GM19240 (cell line): ENCODE measurements at regions not wholly inside any gene's neighbourhood (a gene's known extent, or its start where the extent isn't known, plus 50 kb on each side); places are given as distances from the start of the nearest gene placed in this dataset.

Experiments
- DNase-seq: peaks from one replicate; pipeline ENCODE4 v3.0.0; 2011; ENCODE audit warnings: low spot score; ENCODE audit not compliant: insufficient read length

DNA sequence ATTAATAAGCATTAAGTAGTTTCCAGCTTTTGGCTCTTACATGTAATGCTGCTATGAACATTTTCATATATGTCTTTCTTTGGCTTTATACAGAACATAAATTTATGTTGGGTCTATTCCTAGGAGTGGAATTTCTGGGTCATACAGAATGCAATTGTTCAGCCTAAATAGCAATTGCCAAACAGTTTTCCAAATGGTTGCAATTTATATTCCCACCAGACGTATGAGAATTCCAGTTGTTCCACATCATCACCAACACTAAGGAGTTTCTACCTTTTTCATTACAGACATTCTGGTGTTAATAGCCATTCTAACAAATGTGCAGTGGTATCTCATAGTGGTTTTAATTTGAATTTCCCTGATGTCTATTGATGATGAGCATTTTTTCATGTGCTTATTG is 160.1 kb upstream of the TMC3 start:
- no peak for DNase-seq

DNA sequence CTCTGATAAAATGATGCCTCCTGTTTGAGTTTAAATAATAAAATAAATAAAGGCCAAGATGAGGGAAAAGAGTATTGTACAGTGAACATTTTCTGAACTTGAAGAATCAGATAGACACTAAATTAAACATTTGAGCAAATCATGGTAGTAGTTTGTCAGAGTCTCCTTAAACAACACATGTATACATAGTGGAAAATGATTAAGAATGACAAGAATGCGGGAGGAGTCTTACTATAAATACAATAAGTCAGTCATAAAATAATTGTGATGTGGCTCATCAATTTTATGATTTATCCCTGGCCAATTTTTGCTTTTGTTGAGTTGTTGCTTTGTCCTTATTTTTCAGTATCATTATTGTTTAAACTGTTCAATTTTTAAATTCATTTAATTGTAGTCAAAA is 158.0 kb upstream of the TMC3 start:
- DNase-seq: no peak

DNA sequence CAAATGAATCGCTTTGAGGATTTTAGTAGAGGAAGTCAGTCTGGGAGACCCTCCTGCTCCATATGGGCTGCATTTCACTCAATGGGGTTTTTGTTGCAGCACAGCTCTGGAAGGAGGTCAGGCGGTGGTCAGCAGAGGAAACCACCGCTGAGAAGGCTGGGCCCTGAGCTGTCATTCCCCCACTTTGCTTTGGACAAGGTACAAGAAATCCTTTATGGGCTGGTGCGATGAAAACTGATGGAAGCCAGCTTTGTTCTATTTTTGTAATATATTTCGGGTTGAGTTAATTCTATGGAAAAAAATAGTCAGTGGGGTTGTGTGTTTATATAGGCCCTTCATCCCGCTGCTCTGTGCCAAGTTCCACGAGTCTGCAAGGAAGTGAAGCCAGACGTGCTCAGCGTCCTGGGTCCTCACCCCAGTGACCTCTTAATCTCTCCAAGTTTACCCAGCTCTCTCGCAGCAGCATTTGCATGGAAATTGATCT is 157.1 kb upstream of the TMC3 start:
- DNase-seq: no peak

DNA sequence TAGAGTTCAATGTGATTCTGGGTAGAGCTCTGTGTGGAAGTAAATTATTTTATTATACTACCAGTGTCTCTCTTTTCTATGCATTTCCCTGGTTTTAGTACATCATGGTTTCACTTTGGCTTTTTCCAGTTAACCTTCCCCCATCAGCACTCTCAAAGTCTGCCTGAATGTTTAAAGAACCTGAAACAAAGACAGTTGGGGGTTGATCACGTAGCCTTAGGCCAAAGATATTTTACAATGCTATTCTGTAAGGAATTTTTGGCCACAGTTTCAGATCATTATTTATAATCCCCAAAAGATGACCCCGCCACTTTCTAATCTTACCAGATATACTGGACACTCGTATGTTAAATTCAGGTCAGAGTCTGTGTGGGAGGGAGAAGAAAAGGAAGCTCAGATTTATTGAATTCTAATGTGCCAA is 156.3 kb upstream of the TMC3 start:
- DNase-seq: no peak

DNA sequence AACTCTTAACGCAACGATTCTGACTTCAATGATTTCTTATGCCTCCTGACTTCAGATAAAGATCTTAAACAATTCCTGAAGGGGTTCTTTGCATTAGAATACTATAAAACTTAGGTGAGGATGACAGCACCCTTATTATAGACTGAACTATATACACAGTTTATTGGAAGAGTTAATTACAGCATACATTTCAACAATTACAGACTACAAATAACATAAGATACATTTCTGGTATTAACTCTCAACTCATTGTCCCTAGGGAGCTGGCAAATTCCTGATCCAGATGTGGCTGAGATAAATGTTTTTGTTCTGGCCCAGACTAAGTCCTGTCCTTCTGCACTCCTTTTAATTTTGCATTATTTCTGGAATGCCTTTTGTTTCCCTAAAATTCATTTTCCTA is 155.5 kb upstream of the TMC3 start:
- no peak for DNase-seq

DNA sequence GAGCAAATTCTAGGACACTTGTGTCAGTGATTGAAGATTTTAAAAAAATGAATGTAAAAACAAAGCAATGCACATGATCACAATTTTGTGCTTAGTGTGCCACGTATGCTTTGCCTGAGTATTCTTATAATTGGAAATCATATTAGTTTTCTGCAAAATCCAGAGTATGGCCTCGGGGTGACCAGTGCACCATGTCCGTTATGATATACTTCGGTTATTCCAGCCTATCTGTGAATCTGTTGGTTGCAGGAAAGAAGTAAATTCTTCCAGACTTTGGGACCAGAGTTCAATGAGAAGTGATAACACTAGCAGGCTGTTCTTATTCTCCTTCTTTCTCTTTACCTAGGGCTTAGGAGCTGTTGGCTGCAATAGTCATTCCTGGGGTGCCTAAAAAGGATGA is 152.0 kb upstream of the TMC3 start:
- DNase-seq: no peak

DNA sequence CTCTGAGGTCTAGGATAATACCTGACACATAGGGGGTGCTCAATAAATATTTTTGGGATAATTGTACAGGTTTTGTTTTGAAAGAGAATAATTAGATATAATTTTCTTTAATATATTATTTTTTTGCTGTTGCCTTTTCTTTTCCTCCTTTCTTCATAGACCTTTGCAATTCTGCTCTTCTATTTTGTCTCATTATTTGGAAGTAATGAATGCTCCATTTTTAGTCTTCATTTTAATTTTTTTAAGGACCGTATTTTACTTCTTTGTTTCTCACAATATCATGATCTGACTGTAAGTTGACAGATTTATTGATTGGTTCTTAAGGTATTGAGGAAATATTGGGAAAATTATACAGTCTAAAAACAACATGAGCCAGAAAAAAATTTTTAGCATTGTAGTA is 150.5 kb upstream of the TMC3 start:
- DNase-seq: no peak

DNA sequence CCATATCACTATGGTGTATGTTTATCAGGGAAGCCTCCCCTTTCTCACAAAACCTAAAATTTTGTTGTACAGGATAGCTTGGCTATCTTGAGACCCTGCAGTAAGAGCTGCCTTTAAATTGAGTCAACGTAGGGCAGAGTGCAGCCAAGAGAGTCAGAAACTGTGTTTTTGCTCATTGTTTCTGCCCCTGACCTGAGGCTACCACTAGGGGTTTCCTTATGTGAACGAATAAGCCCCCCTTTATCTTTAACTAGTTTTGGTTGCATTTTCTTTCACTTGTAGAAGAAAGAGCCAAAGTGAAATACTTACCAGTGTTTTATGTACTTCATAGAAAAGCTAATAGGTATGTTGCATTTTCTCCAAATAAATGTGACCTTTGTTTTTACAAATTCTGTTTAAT is 149.9 kb upstream of the TMC3 start:
- no peak for DNase-seq

DNA sequence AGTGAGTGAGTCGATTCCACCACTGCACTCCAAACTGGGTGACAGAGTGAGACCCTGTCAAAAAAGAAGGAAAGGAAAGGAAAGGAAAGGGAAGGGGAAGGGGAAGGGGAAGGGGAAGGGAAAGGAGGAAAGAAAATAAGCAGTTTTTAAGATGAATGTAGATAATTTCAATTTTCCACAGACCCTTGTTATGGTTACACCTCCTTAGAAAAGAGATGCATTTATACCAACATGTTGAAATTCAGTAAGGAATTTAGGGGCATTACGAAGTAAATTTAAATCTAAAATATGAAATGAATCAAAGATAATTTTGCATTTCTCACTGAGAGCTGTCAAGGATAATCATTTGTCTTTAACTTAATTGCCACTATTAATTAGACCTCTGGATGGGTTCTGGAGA is 146.5 kb upstream of the TMC3 start:
- no peak for DNase-seq

DNA sequence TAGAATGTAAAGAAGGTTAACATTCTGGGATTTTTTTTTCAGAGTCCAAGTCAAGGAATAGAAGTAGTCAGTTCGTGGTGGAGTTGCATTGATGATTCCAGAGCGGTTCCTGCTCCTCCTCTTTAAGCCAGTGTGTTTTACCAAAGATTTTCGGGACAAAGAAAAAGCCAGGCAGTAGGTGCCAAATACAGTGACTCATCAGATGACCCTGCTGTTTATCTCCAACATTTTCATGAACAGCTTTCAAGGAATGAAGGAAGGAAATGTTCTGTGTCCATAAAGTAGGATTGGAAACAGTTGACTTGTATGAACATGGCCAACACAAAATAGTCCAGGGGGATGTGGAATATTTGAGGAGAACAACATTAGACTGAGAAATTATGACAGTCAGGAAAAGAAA is 142.4 kb upstream of the TMC3 start:
- no peak for DNase-seq

DNA sequence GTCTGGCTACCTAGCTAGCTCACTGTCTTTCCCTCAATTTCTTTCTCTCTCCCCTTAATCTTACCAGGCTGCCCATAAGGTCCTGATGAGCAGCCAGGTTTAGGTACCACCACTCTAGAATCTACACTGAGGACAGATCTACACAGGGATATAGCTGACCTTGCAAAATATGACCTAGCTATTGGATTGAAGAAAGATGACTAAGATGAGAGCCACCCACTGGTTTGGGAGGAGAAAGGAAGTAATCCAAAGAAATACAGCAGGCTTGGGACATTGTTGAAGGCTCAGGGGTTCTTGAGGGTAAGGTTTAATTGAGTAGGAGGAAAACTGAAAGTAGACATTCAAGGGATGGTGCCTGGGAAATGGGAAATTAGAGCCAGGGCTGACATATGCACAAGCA is 142.0 kb upstream of the TMC3 start:
- no peak for DNase-seq

DNA sequence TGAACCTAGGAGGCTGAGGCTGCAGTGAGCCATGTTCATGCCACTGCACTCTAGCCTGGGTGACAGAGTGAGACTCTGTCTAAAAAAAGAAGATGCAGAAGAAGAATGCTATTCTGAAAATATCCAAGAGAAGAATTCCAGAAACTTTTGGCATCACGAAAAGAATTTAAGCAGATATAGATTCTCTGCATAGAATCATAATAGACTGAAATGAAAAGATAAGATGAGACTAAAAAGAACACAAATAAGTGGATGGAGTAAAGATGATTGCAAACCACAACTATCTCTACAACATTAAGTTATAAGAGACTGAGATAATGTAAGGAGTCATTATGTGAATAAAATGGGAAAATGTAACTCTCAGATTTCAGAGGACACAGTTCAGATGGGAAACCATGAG is 140.7 kb upstream of the TMC3 start:
- no peak for DNase-seq

DNA sequence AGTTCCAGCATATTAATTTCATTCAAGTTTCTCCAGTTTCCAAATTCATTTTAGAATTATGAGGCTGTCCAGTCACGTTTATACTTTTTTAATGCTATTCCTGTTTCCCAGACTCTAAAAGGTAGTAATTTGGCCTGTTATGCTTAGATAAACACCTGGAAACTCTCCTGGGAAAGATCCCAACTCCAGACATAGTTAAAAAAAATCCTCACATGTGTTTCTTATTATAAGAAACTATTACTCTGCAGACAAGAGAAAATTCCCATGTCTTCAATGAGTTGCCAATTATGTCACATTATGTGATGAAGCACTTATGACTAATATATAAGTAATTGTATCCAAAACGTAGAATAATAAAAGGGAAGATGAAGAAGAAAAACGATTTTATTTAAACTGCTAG is 137.1 kb upstream of the TMC3 start:
- DNase-seq: no peak

DNA sequence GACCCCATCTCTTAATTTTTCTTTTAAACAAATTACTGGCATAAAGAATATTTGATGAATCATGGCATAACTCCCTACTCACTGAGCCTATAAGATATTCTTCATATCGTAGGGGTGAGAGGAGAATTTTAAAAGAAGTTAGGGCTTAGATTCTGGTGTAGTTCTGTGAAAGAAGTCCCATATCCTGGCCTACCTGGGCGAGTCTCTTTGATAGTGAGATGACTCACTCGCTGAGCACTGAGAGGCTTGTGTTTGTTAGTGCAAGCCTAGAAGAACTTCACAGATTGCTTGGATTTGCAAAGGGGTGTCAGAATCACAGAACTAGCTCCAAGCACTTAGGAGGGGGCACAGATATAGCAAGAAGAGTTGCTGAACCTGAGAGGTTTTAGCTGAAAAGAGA is 133.8 kb upstream of the TMC3 start:
- no peak for DNase-seq

DNA sequence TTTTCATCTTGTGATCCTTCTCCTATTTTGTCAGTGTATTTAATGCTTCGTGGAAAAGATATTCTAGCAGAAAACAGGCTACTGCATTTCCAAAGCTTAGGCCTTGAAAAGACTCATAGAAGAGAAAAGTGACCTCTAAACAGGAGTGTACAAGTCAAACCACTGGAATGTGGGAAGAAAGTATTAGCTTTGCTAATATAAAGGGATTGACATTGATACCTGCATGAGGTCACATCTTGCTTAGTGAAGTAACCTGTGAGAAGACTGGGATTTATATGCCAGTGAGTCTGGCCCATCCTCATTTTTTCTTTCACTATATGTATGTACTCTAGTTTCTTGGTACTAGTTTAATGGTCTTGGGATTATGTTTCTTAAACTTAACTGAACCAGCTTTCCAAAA is 132.9 kb upstream of the TMC3 start:
- DNase-seq: no peak

DNA sequence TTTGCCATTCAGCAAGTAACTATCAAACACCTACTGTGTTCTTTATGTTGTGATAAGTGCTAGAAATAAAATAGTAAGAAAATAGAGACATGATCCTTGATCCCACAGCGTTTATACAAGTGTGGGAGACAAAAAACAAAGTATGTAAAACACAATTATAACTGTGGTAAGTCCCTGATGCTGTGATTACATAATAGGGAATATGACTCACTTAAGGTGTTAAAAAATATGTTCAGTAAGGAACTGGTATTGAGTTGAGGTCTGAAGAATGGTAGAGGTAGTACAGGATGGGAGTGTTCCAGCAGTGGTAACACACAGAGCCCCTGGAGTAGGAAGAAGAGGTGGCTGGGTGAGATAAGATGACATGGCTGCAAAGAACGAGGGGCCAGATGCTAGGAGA is 132.1 kb upstream of the TMC3 start:
- no peak for DNase-seq

DNA sequence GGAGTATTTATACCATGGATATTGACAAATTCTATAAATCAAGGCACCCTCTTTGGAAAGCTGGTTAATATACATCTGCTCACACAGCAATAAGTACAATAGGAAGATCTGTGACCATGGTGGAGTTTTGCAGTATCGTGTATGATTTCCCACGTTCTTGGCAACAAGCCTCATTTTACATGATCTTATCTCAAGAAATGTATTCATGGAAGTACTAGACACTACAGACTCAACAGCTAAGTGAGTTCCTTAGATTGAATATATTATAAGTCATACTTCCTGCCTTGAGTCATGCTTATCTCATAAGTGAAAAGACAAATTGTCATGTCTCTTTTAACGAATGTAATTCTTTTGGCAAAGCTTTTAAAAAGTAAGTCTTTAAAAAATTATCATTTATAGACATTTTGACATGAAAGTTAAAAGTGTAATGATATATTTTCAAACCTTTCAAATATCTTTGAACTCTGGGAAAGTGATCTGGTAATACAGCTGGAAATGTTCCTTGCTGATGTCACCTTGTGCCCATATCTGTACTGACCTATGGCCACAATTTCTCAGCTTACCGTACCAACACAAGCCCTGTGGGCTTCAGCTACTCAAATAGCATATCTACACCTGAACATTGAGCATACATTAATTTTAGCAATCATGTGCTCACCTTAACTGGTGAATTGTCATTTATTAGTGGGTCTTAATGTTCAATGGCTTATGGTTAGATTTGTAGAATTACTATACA is 130.3 kb upstream of the TMC3 start:
- no peak for DNase-seq

DNA sequence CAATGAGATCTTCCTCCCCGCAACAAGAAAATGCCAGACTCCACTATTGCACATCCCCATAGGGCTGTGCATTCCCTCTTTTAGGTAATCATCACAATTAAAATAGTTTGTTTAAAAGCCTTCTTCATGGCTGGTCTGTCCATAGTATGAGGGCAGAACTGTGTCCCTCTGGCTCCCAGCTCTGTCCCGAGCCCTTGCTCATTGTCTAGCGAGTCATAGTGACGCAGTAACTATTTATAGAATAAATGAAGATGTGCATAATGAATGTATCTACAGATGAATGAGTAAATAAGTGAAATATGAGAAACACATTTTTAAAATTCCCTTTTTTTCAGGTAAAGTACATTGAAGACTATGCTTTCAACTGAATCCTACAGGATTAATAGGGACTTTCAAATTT is 128.4 kb upstream of the TMC3 start:
- no peak for DNase-seq

DNA sequence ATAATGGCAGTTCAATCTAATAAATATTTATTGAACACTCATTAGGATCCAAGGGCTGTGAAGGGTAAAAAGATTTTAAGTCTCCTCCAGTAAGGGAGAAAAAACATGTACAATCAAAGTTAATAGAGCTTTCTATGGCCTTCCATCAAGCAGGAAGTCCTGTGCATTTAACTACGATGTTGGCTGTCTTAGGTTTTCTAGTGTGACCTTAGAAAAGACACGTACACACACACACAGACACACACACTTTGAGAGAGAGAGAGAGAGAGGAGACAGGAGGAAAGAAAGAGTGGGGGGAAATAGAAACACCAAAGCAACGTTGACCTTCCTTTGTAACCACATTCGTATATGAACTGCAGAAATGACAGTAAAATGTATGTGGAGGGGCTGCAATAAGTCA is 126.1 kb upstream of the TMC3 start:
- no peak for DNase-seq

DNA sequence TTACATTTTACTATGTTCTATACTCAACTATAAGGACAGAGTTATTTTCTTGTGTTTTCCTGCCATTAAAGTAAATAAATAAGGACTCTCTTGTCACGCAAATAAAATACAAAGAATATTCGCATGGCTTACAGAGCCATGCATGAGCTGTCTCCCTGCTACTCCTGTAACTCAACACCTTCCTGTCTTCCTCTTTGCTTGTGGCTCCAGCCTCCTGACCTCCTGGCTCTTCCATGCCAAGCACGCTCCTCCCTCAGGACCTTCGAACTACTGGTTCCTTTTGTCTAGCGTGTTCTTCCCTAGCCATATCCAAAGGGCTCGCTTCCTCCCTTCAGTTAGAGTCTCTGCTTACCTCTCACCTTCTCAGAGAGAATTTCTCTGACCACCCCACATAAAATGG is 124.3 kb upstream of the TMC3 start:
- no peak for DNase-seq

DNA sequence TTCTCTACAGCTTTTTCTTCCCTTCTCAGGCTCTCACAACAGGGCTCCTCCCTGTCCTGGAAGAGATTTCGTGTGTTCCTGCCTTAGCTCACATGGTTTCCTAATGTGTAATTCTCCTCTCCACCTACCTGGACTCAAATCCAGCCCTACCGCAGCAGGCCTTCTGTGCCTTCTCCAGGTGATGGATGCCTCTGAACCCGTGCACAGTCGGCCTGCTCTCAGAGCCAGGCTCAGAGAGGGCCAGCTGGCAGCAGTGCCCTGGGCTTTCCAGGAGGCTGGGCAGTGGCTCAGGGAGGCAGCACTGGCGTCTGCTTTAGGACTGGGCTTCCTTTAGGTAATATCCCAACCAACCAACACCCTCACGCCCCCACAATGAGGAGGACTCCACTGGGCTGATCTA is 123.2 kb upstream of the TMC3 start:
- DNase-seq: no peak

DNA sequence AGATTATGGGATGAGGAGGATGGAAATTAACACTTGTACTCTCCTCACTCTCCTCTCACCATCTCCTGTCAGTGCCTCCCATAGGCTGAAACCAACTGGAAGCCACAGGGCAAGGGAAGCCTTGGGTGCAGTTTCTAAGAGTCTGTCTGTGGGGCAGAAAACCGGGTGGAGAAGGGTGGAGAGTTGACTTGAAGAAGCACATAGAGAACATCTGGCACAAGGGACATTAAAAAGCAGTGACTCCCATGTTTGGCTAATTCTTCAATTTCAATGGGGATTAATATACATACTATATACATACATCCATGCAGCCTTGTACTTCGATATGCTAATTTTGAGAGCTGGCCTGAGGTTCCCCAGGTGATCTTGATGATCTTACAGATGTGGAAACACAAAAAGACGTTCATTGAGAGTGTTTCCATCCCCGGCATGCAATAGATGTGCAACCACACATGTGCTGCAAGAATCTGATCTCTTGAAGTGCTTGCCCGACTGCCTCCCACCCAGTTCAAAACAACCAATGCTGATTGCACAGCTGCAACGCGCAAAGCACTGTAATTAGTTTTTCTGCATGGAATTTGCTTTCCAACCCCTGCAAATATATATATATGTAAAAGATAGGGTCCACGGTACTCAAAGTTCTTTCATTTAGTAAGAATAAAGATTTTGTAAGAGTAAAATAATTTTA is 121.9 kb upstream of the TMC3 start:
- DNase-seq: no peak

DNA sequence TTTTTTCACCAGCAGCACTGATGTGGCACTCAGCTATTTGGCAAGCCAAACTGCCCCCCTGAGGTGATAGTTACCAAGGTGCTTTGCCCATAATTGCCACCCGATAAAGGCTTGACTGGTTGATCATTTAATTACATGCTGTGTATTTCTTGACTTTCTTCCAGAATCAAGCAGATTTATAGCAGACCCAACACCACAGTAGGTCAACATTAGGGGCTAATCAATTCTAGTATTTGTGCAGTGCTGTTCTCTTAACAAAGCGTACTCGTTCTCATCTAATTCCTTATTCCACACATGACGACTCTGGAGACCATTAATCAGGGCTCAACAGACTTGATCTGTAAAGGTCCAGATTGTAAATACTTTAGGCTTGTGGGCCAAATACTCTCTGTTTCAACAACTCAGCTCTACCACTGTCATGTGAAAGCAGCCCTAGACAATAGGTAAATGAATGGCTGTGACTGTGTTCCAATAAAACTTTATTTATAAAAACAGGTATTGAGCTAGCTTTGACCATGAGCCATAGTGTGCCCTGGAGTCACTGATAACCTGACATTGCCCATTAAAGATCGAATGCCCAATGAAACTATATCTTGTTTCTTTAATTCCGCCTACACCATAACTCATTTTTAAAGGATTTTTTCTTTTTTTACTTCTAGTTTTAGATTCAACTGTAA is 119.1 kb upstream of the TMC3 start:
- no peak for DNase-seq
